HG03558 (cell line): ENCODE measurements at regions not wholly inside any gene's neighbourhood (a gene's known extent, or its start where the extent isn't known, plus 50 kb on each side); places are given as distances from the start of the nearest gene placed in this dataset.

Experiments
- ATAC-seq: cut with Tn5 transposase; IDR thresholded peaks from one replicate; pipeline ENCODE4 v1.9.1; 2021; ENCODE audit warnings: moderate number of reproducible peaks; ENCODE audit not compliant: unreplicated experiment; ENCODE audit errors: extremely low read depth

DNA sequence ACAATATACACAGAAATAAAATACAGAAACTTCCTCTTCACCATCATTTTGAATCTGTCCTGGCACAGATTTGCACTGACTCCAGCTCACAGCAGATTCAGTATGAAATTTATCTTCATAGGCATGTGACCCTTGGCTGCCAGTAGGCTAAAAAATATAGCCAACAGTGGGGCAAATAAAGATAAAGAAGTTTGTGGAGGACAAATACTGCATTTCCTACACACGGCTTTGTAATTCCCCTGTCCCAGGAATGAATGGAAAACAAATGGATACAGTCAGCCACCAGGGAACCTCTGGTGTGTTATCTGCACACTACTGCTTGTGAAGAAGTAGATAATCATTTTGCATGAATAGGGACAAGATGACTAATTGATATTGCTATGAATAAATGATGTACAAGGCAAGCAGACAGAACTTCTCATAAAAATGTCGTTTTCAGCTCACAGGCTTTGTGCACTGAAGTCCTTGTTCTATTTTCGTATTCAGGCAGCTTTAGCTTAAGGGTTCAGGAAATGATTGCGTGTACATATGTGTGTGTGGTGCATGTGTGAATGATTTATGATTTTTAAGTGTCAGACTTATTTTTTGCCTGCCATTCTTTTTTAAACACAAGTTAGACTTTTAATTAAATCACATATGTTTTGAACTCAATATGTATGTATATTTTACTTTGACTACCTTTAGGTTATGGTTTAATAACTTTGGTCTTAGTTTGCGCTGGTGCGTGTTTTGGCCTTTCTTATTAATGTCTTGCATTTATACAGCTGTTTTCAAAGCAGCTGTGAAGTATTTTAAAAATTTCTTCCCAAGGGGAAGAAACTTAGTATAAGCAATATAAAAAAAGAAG, 543.8 kb upstream of the JAG1 start:
- ATAC-seq = no peak

GRCh38 chr20:11218173-11218680, 544.4 kb upstream of the JAG1 start:
- no peak for ATAC-seq

DNA sequence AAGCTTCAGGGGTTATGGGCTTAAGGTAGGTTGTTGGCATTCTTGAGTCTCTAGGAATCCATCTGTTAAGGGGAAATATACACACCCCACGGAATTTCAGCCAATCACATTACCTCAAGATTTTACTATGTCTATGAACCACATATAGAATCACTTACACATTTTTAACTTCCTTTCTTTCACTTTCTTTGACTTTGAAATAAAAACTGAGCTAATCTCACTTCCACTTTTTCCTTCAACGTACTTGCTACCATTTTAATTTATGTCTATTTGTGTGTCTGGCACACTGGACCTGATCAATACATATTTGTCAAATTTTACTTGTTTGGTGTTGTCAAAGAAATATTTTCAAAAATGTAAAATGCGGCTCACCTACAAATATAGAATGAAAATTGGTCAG, 545.4 kb upstream of the JAG1 start:
- ATAC-seq = no peak

- no peak for ATAC-seq
Measured at GRCh38 chr20:11221046-11221445, 547.2 kb upstream of the JAG1 start.

DNA sequence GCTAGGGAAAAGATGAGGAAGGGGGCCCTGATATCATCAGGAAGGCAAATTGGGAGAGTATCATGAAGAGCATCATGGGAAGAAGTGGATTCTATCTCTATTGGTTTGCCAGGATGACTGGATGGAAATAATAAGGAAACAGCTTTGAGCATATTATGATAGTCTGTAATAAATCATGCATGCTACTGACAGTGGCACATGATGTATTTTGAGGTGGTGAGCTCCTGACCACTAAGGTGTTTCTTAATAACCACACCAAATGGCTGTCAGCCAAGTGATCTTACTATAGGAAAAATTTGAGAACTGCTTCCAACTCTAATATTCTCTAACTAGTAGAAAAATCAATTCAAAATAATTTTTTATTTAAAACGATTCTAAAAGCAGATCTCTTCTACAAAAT, 548.4 kb upstream of the JAG1 start:
- ATAC-seq = no peak

GRCh38 chr20:11227602-11228001, 553.8 kb upstream of the JAG1 start:
- no peak for ATAC-seq

DNA sequence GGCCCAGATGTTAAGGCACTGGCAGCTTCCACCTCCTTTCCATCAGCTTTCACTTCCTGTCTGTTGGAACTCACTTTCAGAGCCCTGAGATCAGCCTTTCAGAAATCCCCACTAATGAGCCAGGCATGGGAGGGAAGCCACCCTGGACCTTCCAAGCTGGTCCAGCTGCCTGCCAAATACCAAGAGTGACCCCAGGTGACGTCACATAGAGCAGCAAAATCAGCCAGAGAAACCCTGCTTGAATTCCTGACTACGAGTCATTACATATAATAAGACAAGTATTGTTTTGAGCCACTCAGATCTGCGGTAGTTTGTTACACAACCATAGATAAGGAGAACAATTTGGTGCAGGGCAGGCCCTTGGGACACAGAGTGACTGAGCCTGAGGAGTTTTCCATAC, 556.0 kb upstream of the JAG1 start:
- ATAC-seq = no peak

DNA sequence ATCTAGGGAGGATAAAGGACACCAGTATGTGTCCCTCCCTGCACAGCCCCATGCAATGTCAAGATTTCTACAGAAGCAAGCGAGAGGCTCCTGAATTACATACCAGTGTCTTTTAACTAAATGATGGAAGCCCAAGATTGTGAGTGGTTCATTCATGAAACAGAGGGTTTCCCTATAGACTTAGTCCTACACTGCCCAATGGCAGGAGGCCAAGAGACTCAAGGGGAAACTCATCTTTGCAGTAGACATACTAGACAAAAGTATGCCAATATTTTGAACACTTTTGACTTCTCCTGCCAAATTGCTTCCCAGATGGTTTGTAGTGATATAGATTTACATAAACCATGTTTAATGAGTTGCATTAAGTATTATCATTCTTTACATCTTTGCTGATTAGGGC, 557.2 kb upstream of the JAG1 start:
- ATAC-seq = no peak

DNA sequence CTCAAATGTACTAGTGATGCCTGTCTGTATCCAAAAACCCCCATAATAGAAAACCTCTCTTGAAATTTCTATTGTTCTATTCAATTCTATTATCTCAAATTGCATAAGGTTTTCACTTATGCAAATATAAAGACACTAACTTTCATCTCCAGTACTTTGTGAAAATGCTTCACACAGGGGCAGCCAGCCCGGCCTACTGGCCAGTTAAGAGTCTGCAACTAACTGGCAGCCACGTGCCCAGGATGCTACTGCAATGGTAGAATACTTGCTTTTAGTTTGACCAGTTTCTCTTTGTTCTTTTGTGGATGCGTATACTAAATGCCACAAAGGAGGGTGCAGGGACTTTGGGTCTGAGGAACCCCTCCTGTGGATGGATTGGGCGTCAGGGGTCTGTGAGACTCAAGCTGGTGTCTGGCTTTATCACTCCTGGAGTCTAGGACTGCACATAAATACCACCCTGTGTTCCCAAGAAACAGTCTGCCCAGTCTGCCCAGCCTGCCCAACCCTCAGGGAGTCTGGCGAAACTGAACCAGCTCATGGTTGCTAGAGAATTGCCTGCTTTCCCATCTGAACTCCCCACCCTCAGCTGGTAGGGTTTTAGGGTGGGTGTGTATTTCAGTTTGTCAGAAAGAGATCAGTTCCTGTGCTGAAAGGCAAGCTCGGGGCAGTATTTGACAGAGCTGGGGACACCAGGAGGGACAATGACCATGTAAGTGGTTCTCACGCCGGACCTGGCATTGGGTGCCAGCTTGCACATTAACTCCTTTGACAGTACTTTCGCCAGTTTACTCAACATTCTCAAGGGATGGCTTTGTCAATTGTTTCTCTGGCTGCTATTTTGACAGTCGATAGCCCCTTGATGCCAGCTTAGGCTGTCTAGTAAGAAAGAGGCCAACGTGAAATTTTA, 558.2 kb upstream of the JAG1 start:
- ATAC-seq = no peak

GRCh38 chr20:11232896-11233295, 559.1 kb upstream of the JAG1 start:
- no peak for ATAC-seq

DNA sequence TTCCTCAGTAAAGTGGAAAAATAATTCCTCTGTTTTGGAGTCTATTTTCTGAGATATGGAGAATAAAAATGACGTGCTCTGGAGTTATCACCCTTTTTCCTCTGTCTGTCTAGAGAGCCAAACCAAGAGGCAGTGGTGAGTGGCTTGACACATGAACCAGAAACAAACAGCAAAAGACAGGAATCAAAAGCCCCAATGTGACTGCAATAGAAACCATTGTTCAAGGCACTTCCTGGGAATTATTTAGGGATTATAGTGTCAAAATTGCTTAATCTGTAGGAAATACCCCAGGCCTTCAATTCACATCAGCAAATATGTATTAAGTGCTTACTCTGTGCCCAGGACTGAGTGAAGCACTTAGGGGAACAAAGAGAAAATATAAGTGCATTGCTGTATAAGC, 560.4 kb upstream of the JAG1 start:
- no peak for ATAC-seq

GRCh38 chr20:11234608-11235007, 560.8 kb upstream of the JAG1 start:
- no peak for ATAC-seq

- no peak for ATAC-seq
Measured at GRCh38 chr20:11235058-11235457, 561.3 kb upstream of the JAG1 start.

DNA sequence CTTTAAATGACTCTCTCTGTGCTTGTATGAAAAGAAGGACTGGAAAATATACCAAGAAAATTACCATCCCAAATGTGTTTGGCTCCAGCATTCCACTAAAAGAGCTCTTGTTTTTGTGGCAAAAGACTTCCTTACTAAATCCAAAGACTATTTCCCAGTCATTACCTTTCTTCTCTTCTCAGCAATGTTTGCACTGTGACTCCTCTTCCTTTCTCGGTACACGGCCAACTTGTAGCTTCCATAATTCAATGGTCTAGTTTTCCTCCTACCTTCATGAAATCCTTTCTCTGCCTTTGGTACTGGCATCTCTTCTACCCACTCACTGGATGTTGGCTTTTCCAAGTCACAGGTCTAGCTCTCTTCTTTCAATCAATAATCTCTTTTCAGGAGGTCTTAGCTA, 568.5 kb upstream of the JAG1 start:
- ATAC-seq = no peak

- ATAC-seq = no peak
Measured at GRCh38 chr20:11245431-11245830, 571.6 kb upstream of the JAG1 start.

DNA sequence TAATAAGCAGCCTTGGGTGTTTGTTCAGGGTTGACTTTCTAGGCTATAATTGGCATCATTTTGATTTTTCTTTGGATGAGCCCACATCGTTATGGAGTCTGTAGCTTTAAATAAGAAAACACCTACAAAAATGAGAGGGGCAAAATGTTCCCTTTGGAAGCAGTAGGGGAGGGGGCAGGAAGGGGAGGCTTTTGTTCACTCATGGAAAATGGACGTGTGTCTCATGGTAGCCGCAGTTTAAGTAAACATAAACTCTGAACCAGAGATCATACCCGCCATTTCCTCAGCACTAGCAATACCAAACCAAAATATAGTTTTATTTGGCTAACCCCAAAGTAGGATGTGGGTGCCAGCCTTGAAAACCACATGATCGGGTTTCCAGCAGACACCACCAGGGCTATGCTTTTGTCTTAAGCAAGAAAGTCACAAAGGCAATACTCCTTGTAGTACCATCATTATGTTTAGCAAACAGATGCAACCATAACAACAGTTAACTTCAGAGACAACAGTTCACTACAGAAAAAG, 572.5 kb upstream of the JAG1 start:
- no peak for ATAC-seq

DNA sequence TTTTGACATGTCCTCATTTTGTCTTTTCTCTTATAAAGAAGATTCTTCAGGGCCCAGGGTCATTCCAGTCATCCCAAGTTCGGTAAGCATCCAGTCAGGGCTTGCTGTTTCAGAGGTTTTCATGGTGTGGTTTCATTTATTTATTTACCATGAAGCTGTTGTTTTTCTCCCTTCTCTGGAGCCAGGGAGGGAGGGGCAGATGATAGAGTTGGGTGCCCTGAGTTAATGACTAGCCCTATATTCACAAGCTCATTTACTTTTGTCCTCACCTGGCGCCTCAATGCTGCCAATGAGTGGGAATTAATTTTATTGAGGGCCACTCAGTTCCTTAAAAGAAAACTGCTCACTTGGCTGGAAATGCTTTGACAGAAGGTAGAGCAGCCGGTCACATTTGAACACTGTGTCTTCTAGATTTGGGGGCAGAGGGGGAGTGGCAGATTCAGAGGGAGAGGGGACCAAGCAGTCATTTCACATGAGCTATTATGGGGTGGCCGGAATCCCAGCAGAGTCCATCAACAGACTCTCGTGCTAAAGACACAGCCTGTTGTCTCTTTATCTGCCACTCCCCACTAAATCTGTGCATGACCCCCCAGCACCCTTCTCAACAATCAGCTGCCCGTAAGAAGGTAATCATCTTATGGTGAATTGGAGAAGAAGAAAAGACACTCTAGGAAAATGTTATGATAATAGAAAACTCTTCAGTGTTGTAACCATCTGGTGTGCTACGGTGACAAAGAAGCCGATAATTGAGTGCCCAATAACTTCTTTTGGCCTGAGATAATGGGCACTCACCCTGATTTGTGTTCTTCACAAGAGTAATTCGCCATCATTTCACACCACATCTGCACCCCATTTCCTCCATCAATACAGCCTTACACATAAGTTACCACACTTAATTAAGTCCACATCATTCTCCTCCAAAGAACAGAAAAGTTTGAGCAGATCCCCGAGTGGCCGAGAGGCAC, 573.5 kb upstream of the JAG1 start:
- ATAC-seq = no peak

DNA sequence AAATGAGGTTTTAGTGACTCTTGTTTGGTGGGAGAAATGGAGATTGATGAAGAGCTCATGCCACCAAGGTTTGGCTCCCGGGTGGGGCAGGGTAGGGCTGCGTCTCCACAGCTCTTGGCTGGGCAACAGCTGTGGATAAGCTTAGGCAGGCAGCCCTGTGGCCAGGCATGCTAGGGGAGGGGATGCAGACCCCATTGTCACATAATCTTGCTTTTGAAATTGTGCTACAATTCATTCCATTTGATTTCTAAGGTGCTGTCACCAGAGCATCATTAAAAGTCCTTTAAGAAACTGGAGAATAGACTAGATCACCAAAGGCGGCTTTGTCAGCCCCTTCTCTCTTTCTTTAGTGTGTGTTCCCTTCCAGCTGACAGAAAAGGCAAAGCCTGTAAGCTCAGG, 574.2 kb upstream of the JAG1 start:
- no peak for ATAC-seq

GRCh38 chr20:11248687-11249638, 575.2 kb upstream of the JAG1 start:
- no peak for ATAC-seq
